HepG2 (cell line): ENCODE measurements at regions not wholly inside any gene's neighbourhood (a gene's known extent, or its start where the extent isn't known, plus 50 kb on each side); places are given as distances from the start of the nearest gene placed in this dataset.

Source experiments
- ATM ChIP-seq: fragments of 450-650 bp; IDR thresholded peaks from 2 replicates; pipeline ENCODE4 v1.7.1; 2017; ENCODE audit warnings: mild to moderate bottlenecking, borderline replicate concordance
- DMAP1 ChIP-seq: IDR thresholded peaks from 2 replicates; pipeline ENCODE4 v1.6.1; 2016
- FOXC1 ChIP-seq: sonication (generic); formaldehyde crosslinking; IDR thresholded peaks from 2 replicates; pipeline ENCODE4 v1.8.0; 2022; ENCODE audit warnings: mild to moderate bottlenecking, missing genetic modification reagents, borderline replicate concordance
- FOXJ3 ChIP-seq: sonication (generic); formaldehyde crosslinking; IDR thresholded peaks from 2 replicates; pipeline ENCODE4 v1.4.0; 2020; ENCODE audit warnings: missing genetic modification reagents, mild to moderate bottlenecking, borderline replicate concordance
- GABPA ChIP-seq, 2 experiments: IDR thresholded peaks; 2 replicates each; pipeline ENCODE4 v1.6.1; 2011 to 2016; ENCODE audit warnings: low read depth in 2 of 2, low read length in 1 of 2, missing biosample characterization in 1 of 2, missing genetic modification characterization in 1 of 2
- GABPB1 ChIP-seq: IDR thresholded peaks from 2 replicates; pipeline ENCODE4 v1.6.1; 2016; ENCODE audit warnings: mild to moderate bottlenecking, missing genetic modification reagents, moderate library complexity, missing compliant biosample characterization
- HNRNPUL1 ChIP-seq: fragments of 200-400 bp; formaldehyde crosslinking; IDR thresholded peaks from 2 replicates; pipeline ENCODE4 v1.6.1; 2017; ENCODE audit warnings: low read depth, mild to moderate bottlenecking, low read length, moderate library complexity
- JUN ChIP-seq: sonication (generic); formaldehyde crosslinking; IDR thresholded peaks from 2 replicates; pipeline ENCODE4 v1.4.0; 2020; ENCODE audit warnings: mild to moderate bottlenecking, missing genetic modification reagents
- KAT8 ChIP-seq: IDR thresholded peaks from 2 replicates; pipeline ENCODE4 v1.6.1; 2016; ENCODE audit warnings: missing genetic modification reagents, missing compliant biosample characterization
- KDM6A ChIP-seq: IDR thresholded peaks from 2 replicates; pipeline ENCODE4 v1.6.1; 2016; ENCODE audit warnings: low read depth
- MBNL3 ChIP-seq: fragments of 250-450 bp; sonication (Bioruptor Pico); conservative IDR thresholded peaks from 2 replicates; pipeline ENCODE4 v1.8.0; 2022; ENCODE audit warnings: mild to moderate bottlenecking, inconsistent platforms
- PLSCR1 ChIP-seq: sonication (generic); formaldehyde crosslinking; IDR thresholded peaks from 2 replicates; pipeline ENCODE4 v1.5.0; 2020; ENCODE audit warnings: missing genetic modification reagents, mild to moderate bottlenecking, borderline replicate concordance
- POLR2A ChIP-seq, 2 experiments: IDR thresholded peaks; 2 replicates each; pipeline ENCODE4 v1.6.1; 2011; ENCODE audit warnings: low read depth in 2 of 2, low read length in 2 of 2, mild to moderate bottlenecking in 1 of 2, moderate library complexity in 1 of 2; ENCODE audit not compliant: insufficient read depth in 1 of 2
- POLR2AphosphoS5 ChIP-seq: IDR thresholded peaks from 2 replicates; pipeline ENCODE4 v1.6.1; 2012; ENCODE audit warnings: low read depth, low read length
- SIX1 ChIP-seq: sonication (generic); formaldehyde crosslinking; IDR thresholded peaks from 2 replicates; pipeline ENCODE4 v1.4.0; 2020; ENCODE audit warnings: missing genetic modification reagents, borderline replicate concordance
- SNAI1 ChIP-seq: sonication (generic); formaldehyde crosslinking; IDR thresholded peaks from 2 replicates; pipeline ENCODE4 v1.5.0; 2020; ENCODE audit warnings: mild to moderate bottlenecking, missing genetic modification reagents, borderline replicate concordance
- SOX6 ChIP-seq, 2 experiments: fragments of 450-650 bp in 1 of 2; sonication (generic) in 1 of 2; formaldehyde crosslinking in 1 of 2; IDR thresholded peaks; 2 replicates each; pipeline versions ENCODE4 v1.4.0 to v1.6.1; 2017 to 2020; ENCODE audit warnings: antibody characterized with exemption in 1 of 2, mild to moderate bottlenecking in 1 of 2, missing genetic modification reagents in 1 of 2
- STAT5B ChIP-seq: sonication (generic); formaldehyde crosslinking; IDR thresholded peaks from 2 replicates; pipeline ENCODE4 v1.4.0; 2020; ENCODE audit warnings: missing genetic modification reagents
- ZFYVE20 ChIP-seq: sonication (generic); formaldehyde crosslinking; IDR thresholded peaks from 2 replicates; pipeline ENCODE4 v1.8.0; 2023; ENCODE audit warnings: low read depth, mild to moderate bottlenecking, moderate library complexity, missing genetic modification reagents, borderline replicate concordance
- ZNF207 ChIP-seq: fragments of 450-650 bp; IDR thresholded peaks from 2 replicates; pipeline ENCODE4 v1.6.1; 2016; ENCODE audit warnings: antibody characterized with exemption, borderline replicate concordance
- ZNF235 ChIP-seq: sonication (generic); formaldehyde crosslinking; IDR thresholded peaks from 2 replicates; pipeline ENCODE4 v1.8.1; 2023; ENCODE audit warnings: mild to moderate bottlenecking, missing genetic modification reagents, borderline replicate concordance
- ZNF333 ChIP-seq: sonication (generic); formaldehyde crosslinking; IDR thresholded peaks from 2 replicates; pipeline ENCODE4 v1.4.0; 2020; ENCODE audit warnings: mild to moderate bottlenecking, missing genetic modification reagents, borderline replicate concordance
- TF ChIP-seq, protein P1 (sequence below): sonication (generic); formaldehyde crosslinking; IDR thresholded peaks from 2 replicates; pipeline ENCODE4 v1.4.0; 2020; ENCODE audit warnings: missing genetic modification reagents
- TF ChIP-seq, protein P2 (sequence below): sonication (generic); formaldehyde crosslinking; conservative IDR thresholded peaks from 2 replicates; pipeline ENCODE4 v1.8.0; 2022; ENCODE audit warnings: low read depth, missing genetic modification reagents
- TF ChIP-seq, protein P3 (sequence below): sonication (generic); formaldehyde crosslinking; IDR thresholded peaks from 2 replicates; pipeline ENCODE4 v1.4.0; 2020; ENCODE audit warnings: missing genetic modification reagents

DNA sequence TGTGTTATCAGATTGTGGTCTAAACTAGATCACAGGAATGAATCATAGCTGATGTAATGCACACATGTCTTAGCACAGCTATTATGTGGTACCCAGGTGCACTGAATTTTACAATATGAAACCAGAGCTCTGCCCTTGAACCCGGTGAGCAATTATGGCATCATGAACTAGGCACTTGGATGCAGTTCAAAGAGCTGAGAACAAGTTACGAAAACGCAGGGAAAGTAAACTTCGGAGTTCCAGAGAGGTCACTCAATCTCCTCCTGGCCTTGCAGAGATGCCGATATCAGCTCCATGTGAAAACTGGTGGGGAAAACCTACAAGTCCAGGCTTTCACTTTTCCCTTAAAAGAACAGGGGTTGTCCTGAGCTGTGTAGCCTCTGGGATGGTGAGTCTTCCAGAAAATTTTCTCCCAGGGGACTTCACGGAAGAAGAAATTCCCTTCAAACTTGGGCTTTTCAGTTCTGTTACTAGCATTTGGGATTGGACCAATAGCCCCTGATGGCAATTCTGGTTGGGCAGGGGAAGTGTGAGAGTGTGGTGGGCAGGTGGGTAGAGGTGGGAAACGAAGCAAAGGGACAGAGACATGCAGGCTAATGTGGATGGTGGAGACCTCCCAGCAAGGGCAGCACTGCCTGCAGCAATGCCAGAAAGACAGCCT is 71.1 kb upstream of the SH3BP4 start (continued):
- TF ChIP-seq, protein P1, sequence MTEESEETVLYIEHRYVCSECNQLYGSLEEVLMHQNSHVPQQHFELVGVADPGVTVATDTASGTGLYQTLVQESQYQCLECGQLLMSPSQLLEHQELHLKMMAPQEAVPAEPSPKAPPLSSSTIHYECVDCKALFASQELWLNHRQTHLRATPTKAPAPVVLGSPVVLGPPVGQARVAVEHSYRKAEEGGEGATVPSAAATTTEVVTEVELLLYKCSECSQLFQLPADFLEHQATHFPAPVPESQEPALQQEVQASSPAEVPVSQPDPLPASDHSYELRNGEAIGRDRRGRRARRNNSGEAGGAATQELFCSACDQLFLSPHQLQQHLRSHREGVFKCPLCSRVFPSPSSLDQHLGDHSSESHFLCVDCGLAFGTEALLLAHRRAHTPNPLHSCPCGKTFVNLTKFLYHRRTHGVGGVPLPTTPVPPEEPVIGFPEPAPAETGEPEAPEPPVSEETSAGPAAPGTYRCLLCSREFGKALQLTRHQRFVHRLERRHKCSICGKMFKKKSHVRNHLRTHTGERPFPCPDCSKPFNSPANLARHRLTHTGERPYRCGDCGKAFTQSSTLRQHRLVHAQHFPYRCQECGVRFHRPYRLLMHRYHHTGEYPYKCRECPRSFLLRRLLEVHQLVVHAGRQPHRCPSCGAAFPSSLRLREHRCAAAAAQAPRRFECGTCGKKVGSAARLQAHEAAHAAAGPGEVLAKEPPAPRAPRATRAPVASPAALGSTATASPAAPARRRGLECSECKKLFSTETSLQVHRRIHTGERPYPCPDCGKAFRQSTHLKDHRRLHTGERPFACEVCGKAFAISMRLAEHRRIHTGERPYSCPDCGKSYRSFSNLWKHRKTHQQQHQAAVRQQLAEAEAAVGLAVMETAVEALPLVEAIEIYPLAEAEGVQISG (CRISPR knock-in tag): peak; percentile 83
- TF ChIP-seq POLR2A (IDR thresholded peaks at IDR 0.05; ENCODE audit: insufficient read depth in 1 of 2, low read depth in 2 of 2, low read length in 2 of 2) (peak; percentile 42 to 54; a peak in 2 of 4 replicates), ZFYVE20 (no peak), KDM6A (CRISPR knock-in tag) (peak; percentile 93), HNRNPUL1 (no peak), ZNF333 (CRISPR knock-in tag) (no peak), SIX1 (peak; percentile 98), MBNL3 (no peak), STAT5B (CRISPR knock-in tag) (peak; percentile 91; the same call in 1 of the 2 replicates), ZNF207 (no peak), FOXJ3 (CRISPR knock-in tag) (peak; percentile 93), KAT8 (CRISPR knock-in tag) (peak; percentile 89), JUN (CRISPR knock-in tag) (peak; percentile 99), FOXC1 (CRISPR knock-in tag) (no peak), ZNF235 (CRISPR knock-in tag) (no peak), SNAI1 (CRISPR knock-in tag) (0 out of 2 replicates have a peak, but pooled peaks have one; percentile 27), SOX6 (IDR thresholded peaks at IDR 0.05) (no peak), SOX6 (CRISPR knock-in tag; IDR thresholded peaks at IDR 0.05) (peak; percentile 99), PLSCR1 (CRISPR knock-in tag) (no peak), POLR2AphosphoS5 (peak; percentile 70), GABPA (IDR thresholded peaks at IDR 0.05; ENCODE audit: low read depth, low read length) (no peak), GABPA (CRISPR knock-in tag; IDR thresholded peaks at IDR 0.05; ENCODE audit: low read depth) (peak; percentile 64; the same call in 1 of the 2 replicates), DMAP1 (CRISPR knock-in tag) (peak; percentile 44; the same call in 1 of the 2 replicates), GABPB1 (CRISPR knock-in tag) (peak; percentile 53; the same call in 1 of the 2 replicates), ATM (no peak; the same call in 1 of the 2 replicates)
- TF ChIP-seq, protein P2, sequence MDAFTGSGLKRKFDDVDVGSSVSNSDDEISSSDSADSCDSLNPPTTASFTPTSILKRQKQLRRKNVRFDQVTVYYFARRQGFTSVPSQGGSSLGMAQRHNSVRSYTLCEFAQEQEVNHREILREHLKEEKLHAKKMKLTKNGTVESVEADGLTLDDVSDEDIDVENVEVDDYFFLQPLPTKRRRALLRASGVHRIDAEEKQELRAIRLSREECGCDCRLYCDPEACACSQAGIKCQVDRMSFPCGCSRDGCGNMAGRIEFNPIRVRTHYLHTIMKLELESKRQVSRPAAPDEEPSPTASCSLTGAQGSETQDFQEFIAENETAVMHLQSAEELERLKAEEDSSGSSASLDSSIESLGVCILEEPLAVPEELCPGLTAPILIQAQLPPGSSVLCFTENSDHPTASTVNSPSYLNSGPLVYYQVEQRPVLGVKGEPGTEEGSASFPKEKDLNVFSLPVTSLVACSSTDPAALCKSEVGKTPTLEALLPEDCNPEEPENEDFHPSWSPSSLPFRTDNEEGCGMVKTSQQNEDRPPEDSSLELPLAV: no peak
- TF ChIP-seq, protein P3, sequence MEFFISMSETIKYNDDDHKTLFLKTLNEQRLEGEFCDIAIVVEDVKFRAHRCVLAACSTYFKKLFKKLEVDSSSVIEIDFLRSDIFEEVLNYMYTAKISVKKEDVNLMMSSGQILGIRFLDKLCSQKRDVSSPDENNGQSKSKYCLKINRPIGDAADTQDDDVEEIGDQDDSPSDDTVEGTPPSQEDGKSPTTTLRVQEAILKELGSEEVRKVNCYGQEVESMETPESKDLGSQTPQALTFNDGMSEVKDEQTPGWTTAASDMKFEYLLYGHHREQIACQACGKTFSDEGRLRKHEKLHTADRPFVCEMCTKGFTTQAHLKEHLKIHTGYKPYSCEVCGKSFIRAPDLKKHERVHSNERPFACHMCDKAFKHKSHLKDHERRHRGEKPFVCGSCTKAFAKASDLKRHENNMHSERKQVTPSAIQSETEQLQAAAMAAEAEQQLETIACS (CRISPR knock-in tag): no peak
